Right ventricle myocardium inferior (tissue), 1 donor: ENCODE measurements at regions not wholly inside any gene's neighbourhood (a gene's known extent, or its start where the extent isn't known, plus 50 kb on each side); places are given as distances from the start of the nearest gene placed in this dataset.
A peak's percentile ranks its signal among the peaks of the same experiment; 100 is the strongest.

Source experiments
- ATAC-seq: fragments of 200-7000 bp; cut with Tn5 transposase; one replicate; pipeline ENCODE4 v1.9.1; 2020; ENCODE audit warnings: mild to moderate bottlenecking, moderate library complexity
- DNase-seq: peaks from one replicate; pipeline ENCODE4 v3.0.0; 2021; ENCODE audit errors: missing footprints
- intact Hi-C: fragments of 100-400 bp; cut with DNase I; formaldehyde crosslinking; loops from one replicate; pipeline ENCODE4 v1.11.0; 2022
- donor health status: DM: no; HTN: yes; CAD: no; lungs with severe emphysema.

DNA sequence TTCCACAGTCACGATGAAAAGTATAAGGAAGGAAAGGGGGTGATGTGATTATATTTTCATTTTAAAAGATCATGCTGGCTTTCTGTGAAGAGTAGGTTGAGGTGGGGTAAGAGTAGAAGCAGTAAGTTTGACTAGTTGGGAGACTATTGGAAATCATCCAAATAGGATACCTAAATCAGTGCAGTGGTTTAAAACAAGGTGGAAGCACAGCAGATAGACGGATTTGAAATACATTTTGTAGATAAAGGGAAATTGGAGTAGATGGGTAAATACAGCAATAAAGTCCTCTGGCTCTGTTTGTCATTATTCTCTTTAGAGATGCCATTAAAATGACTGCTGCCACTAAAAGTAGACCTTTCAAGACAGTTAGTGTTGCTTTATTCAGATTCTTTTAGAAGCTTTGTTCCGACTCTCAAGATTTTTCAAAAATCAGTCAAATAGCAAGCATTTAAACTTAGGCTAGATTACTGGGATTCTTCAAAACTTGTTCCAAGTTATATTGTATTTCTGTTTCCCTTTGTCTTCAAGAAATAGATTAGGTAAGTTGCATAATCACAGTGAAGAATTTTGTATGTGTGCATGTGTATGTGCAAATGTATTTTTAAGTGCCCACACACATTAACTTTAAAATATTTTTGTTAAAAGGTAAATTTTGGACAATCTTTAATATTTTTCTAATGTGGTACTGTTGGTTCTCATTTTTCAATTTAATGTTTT is 61.7 kb upstream of the DTNA start:
- intact Hi-C loops = no loop called here
- DNase-seq (no peak), ATAC-seq (no peak)

DNA sequence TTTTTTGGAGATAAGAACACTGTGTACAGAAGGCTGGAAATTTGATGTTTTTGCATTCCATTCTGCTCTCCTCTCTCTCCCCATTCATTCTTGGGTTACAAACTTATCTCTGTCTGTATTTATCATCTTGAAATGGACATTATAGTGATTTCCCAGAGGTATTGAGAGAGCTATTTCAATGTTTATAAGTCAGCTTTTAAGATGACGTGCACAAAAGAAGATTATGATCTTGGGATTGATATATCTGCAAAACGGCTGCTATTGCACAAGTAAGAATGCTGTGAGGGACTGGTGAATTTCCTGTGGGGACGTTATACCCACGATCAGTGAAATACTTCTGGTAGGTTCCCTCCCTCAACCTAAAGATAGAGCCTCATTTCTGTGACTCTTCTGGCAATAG is 61.0 kb upstream of the DTNA start:
- intact Hi-C loops = no loop called here
- ATAC-seq (no peak), DNase-seq (no peak)

DNA sequence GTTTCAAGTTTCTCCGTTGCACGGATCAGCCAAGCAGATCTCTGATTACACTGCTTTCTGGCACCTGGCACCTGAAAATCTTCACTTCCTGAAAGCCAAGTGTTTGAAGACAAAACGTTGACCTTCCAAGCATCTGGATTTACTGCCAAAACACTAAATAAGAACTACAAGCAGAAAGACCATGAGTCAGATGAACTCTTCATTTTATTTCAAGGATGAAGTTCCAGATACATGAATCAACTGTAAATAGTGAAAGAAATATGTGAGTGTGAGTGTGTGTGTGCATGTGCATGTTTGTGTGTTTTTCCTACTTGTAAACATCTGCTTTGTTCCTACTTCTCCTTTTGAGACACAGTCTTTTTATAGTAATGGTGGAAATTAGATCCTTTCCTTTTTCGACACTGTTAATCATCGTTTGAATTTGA is 60.0 kb upstream of the DTNA start:
- no peak for DNase-seq
- no peak for ATAC-seq
- intact Hi-C loops = no loop called here

DNA sequence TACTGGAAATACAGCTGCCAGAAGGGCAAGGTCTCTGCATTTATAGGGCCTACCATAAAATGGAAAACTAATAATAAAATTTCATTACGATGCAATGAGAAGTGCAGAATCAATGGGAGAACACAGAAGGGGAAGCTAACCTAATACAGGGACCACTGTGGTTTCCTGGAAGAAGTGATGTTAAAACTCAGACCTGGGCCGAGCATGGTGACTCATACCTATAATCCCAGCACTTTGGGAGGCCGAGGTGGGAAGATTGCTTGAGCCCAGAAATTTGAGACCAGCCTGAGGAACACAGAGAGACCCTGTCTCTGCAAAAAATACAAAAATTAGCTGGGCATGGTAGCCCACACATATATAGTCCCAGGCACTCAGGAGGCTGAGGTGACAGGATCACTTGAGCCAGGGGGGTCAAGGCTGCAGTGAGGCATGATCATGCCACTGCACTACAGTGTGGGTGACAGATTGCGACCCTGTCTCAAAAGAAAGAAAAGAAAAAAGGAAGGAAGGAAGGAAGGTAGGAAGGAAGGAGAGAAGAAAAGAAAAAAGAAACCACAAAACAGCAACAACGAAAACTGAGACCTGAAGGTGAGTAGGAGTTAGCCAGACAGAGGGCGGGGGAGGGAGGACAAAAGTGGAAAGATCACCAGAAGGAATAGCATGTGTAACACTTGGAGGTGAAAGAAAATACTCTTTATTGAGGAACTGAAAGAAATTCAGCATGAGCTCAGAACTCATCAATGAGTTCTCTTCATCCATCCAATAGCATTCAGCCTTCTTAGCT is 58.3 kb upstream of the DTNA start:
- DNase-seq (no peak), ATAC-seq (no peak)
- intact Hi-C loops = no loop called here

DNA sequence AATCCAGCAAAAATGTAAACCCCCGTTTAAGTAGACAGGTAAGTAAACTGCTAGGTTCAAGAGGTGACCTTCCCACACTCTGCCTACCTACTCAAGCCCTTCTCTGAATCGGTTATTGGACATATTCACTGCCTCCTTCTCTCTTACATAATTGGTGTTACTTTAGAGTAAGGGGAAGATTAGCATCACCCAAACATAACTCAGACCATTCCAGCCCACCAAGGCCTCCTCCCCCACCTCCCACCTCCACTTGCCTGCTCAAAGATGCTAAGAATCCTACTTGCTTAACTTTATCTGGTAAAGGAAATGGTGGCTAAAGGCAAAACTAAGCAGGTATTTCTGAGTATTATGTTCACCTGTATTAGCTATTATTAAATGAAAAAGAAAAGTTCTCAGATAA is 55.0 kb upstream of the DTNA start:
- intact Hi-C loops = no loop called here
- no peak for ATAC-seq

DNA sequence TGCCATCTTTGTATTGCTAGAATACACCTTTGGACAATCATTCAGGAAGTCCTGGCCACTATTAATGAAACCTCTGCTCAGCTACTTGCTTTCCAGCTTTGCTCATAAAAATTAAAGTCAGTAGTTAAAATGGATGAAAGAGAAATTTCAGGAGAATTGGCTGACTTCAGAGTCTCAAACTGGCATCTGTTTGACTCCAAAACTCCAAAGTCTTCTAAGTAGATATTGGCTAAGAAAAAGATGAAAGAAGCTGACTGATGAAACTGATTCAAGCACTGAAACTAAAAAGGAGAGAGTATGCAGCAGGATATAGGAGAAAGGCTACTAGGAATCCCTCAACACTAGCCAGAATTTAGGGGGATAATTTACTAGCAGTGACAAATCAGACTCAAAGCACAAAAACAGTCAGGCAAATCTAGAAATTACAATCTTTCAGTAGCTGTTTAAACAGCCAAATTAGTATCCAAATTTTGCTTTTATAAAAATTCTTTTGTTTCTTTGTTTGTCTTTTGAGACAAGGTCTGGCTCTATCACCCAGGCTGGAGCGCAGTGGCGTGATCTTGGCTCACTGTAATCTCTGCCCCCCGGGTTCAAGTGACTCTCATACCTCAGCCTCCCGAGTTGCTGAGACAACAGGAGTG is 52.1 kb upstream of the DTNA start:
- DNase-seq (no peak), ATAC-seq (no peak)
- intact Hi-C loops = loop anchor here (2.0 kb wide), 1 partner anchor 163 kb away; no protein-coding TSS in a partner anchor

More for the DNA sequence above, 55.0 kb upstream of the DTNA start:
- no peak for DNase-seq

DNA sequence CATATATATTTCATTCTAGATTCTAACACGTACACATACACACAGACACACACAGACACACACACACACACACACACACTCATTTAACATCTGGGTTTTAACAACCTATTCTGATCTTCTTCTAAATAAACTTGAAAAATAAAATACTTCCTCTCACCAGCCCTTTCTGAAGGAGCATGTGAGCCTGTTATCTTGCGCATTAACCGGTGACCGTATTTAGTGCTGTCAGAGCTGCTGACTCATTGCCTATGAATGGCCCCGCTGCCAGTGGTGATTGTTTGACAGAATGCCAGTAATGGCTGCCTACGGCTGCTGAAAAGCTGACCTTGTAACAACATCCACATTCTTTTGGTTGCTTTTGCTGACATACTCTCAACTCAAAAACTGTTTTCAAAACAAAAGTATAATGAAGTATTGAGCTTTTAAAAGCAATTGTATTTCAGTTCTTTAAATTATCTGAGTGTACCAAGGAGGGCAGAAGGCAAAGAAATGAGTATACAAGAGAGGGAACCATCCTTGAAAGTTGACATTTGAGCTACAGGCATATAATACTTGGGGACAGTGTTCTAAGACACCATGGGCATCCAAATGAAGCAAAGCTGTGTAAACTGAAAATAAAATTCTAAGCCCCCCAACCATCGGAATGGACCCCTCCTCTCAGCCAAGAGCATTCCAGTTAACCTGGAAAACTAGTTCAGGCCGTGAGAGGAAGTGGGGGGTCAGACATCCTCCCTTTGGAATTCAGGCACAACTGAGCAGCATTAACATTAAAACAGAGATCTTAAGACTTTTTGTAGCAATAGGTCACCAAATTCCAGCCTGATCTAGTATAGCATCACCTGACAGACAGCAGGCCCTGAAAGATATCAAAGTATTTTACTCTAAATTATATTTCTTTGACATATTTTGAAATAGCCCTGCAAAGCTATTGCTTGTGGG is 50.2 kb upstream of the DTNA start:
- intact Hi-C loops = loop anchor here (2.0 to 5.0 kb wide), 4 partner anchors 51 to 165 kb away; partner anchors contain the start of gene DTNA
- ATAC-seq = peak; percentile 96

More for the DNA sequence above, 50.2 kb upstream of the DTNA start:
- peak; percentile 87 for DNase-seq
